ENCODE measurements at regions not wholly inside any gene's neighbourhood (a gene's known extent, or its start where the extent isn't known, plus 50 kb on each side); places are given as distances from the start of the nearest gene placed in this dataset.

GRCh38 chr13:72539925-72540324 is 187.5 kb downstream of the MZT1 start:
- TF ChIP-seq, protein P1, sequence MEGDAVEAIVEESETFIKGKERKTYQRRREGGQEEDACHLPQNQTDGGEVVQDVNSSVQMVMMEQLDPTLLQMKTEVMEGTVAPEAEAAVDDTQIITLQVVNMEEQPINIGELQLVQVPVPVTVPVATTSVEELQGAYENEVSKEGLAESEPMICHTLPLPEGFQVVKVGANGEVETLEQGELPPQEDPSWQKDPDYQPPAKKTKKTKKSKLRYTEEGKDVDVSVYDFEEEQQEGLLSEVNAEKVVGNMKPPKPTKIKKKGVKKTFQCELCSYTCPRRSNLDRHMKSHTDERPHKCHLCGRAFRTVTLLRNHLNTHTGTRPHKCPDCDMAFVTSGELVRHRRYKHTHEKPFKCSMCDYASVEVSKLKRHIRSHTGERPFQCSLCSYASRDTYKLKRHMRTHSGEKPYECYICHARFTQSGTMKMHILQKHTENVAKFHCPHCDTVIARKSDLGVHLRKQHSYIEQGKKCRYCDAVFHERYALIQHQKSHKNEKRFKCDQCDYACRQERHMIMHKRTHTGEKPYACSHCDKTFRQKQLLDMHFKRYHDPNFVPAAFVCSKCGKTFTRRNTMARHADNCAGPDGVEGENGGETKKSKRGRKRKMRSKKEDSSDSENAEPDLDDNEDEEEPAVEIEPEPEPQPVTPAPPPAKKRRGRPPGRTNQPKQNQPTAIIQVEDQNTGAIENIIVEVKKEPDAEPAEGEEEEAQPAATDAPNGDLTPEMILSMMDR (conservative IDR thresholded peaks at IDR 0.05; ENCODE audit: low read length) = no peak
- TF ChIP-seq EZH2phosphoT487 (IDR thresholded peaks at IDR 0.05; ENCODE audit: borderline replicate concordance) = no peak

Data from Loucy (cell line).